ENCODE measurements at regions not wholly inside any gene's neighbourhood (a gene's known extent, or its start where the extent isn't known, plus 50 kb on each side); places are given as distances from the start of the nearest gene placed in this dataset.

DNA sequence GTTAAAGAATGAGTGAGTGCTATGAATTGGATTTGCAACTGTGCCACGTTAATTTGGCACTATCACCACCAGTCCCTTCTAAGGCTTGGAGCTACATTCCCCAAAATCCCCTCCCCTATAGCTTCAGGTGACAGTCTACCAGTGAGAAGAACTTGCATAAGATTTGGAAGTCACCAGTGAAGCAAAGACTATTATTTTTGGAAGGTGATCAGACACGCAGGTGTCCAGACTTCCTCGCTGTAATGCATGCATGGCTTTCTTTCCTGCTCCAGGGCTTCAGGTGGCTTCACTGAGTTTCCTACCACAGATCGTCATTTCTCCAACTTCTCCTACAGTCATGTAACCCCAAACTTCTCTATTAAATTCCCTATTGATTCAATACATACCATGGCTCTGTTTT lies 61.4 kb downstream of the SLC41A2 start:
- no peak for TF ChIP-seq POLR2A (IDR thresholded peaks at IDR 0.05)
- TF ChIP-seq, protein P1, sequence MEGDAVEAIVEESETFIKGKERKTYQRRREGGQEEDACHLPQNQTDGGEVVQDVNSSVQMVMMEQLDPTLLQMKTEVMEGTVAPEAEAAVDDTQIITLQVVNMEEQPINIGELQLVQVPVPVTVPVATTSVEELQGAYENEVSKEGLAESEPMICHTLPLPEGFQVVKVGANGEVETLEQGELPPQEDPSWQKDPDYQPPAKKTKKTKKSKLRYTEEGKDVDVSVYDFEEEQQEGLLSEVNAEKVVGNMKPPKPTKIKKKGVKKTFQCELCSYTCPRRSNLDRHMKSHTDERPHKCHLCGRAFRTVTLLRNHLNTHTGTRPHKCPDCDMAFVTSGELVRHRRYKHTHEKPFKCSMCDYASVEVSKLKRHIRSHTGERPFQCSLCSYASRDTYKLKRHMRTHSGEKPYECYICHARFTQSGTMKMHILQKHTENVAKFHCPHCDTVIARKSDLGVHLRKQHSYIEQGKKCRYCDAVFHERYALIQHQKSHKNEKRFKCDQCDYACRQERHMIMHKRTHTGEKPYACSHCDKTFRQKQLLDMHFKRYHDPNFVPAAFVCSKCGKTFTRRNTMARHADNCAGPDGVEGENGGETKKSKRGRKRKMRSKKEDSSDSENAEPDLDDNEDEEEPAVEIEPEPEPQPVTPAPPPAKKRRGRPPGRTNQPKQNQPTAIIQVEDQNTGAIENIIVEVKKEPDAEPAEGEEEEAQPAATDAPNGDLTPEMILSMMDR (IDR thresholded peaks at IDR 0.05) = no peak

Data from tibial nerve (tissue), 3 donors.